Tibial nerve (tissue), 4 donors: ENCODE measurements at regions not wholly inside any gene's neighbourhood (a gene's known extent, or its start where the extent isn't known, plus 50 kb on each side); places are given as distances from the start of the nearest gene placed in this dataset.

Experiments
- EP300 ChIP-seq, 2 donors: sonication (generic); formaldehyde crosslinking; IDR thresholded peaks; one replicate each; pipeline ENCODE4 v1.6.1; 2017; ENCODE audit warnings: antibody characterized with exemption in 2 of 2, mild to moderate bottlenecking in 1 of 2
- POLR2A ChIP-seq, 2 donors: fragments of 450-650 bp; IDR thresholded peaks; one replicate each; pipeline ENCODE4 v1.6.1; 2017; ENCODE audit warnings: antibody characterized with exemption in 2 of 2, mild to moderate bottlenecking in 2 of 2, moderate library complexity in 2 of 2
- TF ChIP-seq, protein P1 (sequence below), 5 experiments: fragments of 200-600 bp in 3 of 5; fragments of 450-650 bp in 2 of 5; sonication (generic) in 3 of 5; IDR thresholded peaks; one replicate each; pipeline ENCODE4 v1.5.1; 2016 to 2019; ENCODE audit warnings: antibody characterized with exemption in 5 of 5, mild to moderate bottlenecking in 3 of 5, moderate library complexity in 2 of 5

- TF ChIP-seq, protein P1, sequence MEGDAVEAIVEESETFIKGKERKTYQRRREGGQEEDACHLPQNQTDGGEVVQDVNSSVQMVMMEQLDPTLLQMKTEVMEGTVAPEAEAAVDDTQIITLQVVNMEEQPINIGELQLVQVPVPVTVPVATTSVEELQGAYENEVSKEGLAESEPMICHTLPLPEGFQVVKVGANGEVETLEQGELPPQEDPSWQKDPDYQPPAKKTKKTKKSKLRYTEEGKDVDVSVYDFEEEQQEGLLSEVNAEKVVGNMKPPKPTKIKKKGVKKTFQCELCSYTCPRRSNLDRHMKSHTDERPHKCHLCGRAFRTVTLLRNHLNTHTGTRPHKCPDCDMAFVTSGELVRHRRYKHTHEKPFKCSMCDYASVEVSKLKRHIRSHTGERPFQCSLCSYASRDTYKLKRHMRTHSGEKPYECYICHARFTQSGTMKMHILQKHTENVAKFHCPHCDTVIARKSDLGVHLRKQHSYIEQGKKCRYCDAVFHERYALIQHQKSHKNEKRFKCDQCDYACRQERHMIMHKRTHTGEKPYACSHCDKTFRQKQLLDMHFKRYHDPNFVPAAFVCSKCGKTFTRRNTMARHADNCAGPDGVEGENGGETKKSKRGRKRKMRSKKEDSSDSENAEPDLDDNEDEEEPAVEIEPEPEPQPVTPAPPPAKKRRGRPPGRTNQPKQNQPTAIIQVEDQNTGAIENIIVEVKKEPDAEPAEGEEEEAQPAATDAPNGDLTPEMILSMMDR (IDR thresholded peaks at IDR 0.05): no peak
- TF ChIP-seq POLR2A (IDR thresholded peaks at IDR 0.05) (no peak), EP300 (IDR thresholded peaks at IDR 0.05) (no peak)
These were observed 312.5 kb downstream of the GRIN2B start for GRCh38 chr12:13668880-13669279.
